NCI-H345 treated with DMSO at 0.1 percent for 48 hours (cell line): ENCODE measurements at regions not wholly inside any gene's neighbourhood (a gene's known extent, or its start where the extent isn't known, plus 50 kb on each side); places are given as distances from the start of the nearest gene placed in this dataset.
"Not testable (repeated sequence)": the region's sequence is repeated elsewhere in the genome, so short reads cannot be mapped to it uniquely, and the experiment has no call there.

Experiments used
- DNase-seq: peaks from one replicate; lab custom pipeline; 2025; ENCODE audit not compliant: unreplicated experiment; lab: John Stamatoyannopoulos, UW

- DNase-seq, result no peak
These were observed 1877.2 kb downstream of the PCDH7 start for GRCh38 chr4:32597354-32597753.

- no peak for DNase-seq
These were observed 1881.7 kb downstream of the PCDH7 start for GRCh38 chr4:32601848-32602247.

- DNase-seq, result no peak
These were observed 1887.8 kb downstream of the PCDH7 start for GRCh38 chr4:32607978-32608377.

- no peak for DNase-seq
These were observed 1904.9 kb downstream of the PCDH7 start for GRCh38 chr4:32624943-32625603.

- DNase-seq, result no peak
These were observed 1905.6 kb downstream of the PCDH7 start for GRCh38 chr4:32625687-32626337.

- DNase-seq, result no peak
These were observed 1911.7 kb downstream of the PCDH7 start for GRCh38 chr4:32631831-32632230.

GRCh38 chr4:32633421-32633820, 1913.3 kb downstream of the PCDH7 start:
- no peak for DNase-seq

GRCh38 chr4:32645653-32646052, 1925.5 kb downstream of the PCDH7 start:
- no peak for DNase-seq

- DNase-seq, result no peak
These were observed 1937.8 kb downstream of the PCDH7 start for GRCh38 chr4:32658019-32658418.

- no peak for DNase-seq
These were observed 1941.1 kb downstream of the PCDH7 start for GRCh38 chr4:32661229-32661628.

- no peak for DNase-seq
These were observed 1942.6 kb downstream of the PCDH7 start for GRCh38 chr4:32662803-32663202.

- DNase-seq, result no peak
These were observed 1952.2 kb downstream of the PCDH7 start for GRCh38 chr4:32672359-32672758.

- DNase-seq, result no peak
These were observed 1960.8 kb downstream of the PCDH7 start for GRCh38 chr4:32680946-32681345.

GRCh38 chr4:32684160-32684559, 1964.0 kb downstream of the PCDH7 start:
- DNase-seq, result no peak

GRCh38 chr4:32686123-32686522, 1966.0 kb downstream of the PCDH7 start:
- DNase-seq, result no peak

- DNase-seq, result no peak
These were observed 1969.3 kb downstream of the PCDH7 start for GRCh38 chr4:32689518-32689917.

- DNase-seq, result no peak
These were observed 1977.2 kb downstream of the PCDH7 start for GRCh38 chr4:32697281-32697814.

- DNase-seq, result no peak
These were observed 1980.7 kb downstream of the PCDH7 start for GRCh38 chr4:32700838-32701237.

GRCh38 chr4:32706893-32707292, 1986.7 kb downstream of the PCDH7 start:
- DNase-seq, result no peak

- DNase-seq, result not testable (repeated sequence)
These were observed 1996.0 kb downstream of the PCDH7 start for GRCh38 chr4:32716090-32716620.

- DNase-seq, result no peak
These were observed 2015.9 kb downstream of the PCDH7 start for GRCh38 chr4:32735856-32736590.

GRCh38 chr4:32744211-32744610, 2024.0 kb downstream of the PCDH7 start:
- DNase-seq, result no peak
